Left cardiac atrium (tissue), 4 donors: ENCODE measurements at regions not wholly inside any gene's neighbourhood (a gene's known extent, or its start where the extent isn't known, plus 50 kb on each side); places are given as distances from the start of the nearest gene placed in this dataset.

Source experiments
- ATAC-seq, 2 donors: fragments of 200-7000 bp; cut with Tn5 transposase; one replicate each; pipeline ENCODE4 v1.9.1; 2020; ENCODE audit warnings: mild to moderate bottlenecking in 2 of 2, moderate library complexity in 2 of 2
- DNase-seq: peaks from one replicate; pipeline ENCODE4 v3.0.0-alpha.2; 2020
- intact Hi-C, 2 donors: fragments of 100-400 bp; cut with DNase I; formaldehyde crosslinking; loops; one replicate each; pipeline versions ENCODE4 v1.14.1 to v1.15.1; 2022 to 2023
- donor health status: DM: no; HTN: yes; CAD: no.
- donor health status: DM: no; HTN: yes; CAD: no; lungs with severe emphysema.
- donor health status: DM: yes; HTN: yes; CAD: no.
- donor health status: Dilated cardiomyopathy.

- ATAC-seq (peak in 1 of 2 donors; percentile 59), DNase-seq (no peak)
- intact Hi-C loops, result no loop called here
These were observed 269.8 kb downstream of the S1PR1 start for GRCh38 chr1:101506541-101507164.

GRCh38 chr1:101507547-101507971, 270.7 kb downstream of the S1PR1 start:
- DNase-seq, result no peak
- intact Hi-C loops, result no loop called here
- ATAC-seq, result peak; percentile 27 to 87

- ATAC-seq (no peak), DNase-seq (no peak)
- intact Hi-C loops, result no loop called here
These were observed 272.1 kb downstream of the S1PR1 start for GRCh38 chr1:101508913-101509312.

DNA sequence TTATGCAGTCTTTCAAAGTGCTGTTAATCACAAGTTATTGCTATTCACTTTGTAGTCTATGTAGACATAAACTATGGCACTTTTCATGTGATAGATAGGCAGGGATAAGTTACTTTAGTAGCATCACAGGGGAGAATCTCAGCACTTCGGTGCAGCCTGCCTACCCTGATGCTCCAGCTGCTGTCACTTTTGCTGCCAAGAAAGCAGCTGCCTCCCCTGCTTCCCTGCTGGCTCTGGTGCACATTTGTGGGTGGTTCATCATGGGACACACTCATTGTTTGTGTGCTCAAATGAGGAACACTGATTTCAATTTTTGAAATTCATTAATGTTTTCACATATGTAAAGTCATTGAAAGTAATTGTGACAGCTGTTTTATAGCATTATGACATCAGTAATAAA, 272.6 kb downstream of the S1PR1 start:
- intact Hi-C loops, result no loop called here
- ATAC-seq (no peak), DNase-seq (no peak)

- no peak for ATAC-seq
These were observed 274.5 kb downstream of the S1PR1 start for GRCh38 chr1:101511202-101511891.

DNA sequence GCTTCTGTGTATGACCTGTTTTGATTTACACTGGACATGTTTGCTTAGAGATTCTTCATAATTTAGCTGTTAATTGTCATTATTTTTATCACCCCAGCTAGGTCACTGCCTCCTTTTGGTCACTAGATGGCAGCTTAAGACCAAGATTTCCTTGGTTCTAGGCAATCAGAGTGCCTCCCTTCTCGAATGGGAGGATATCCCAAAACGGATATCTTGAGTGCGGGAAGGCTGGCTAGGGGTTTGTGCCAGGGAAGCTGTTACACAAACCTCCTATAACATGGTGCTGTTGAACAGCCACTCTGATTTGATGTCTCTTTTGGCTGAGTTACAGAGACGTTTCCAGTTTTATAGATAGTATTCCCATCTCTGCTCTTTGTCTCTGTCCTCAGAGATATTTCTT, 283.5 kb downstream of the S1PR1 start:
- DNase-seq (peak; percentile 18), ATAC-seq (peak; percentile 47 to 64)
- intact Hi-C loops, result loop anchor here in 1 of 2 donors (5.0 kb wide), 1 partner anchor 672 kb away; no protein-coding TSS in a partner anchor

More at GRCh38 chr1:101511202-101511891, 274.5 kb downstream of the S1PR1 start:
- intact Hi-C loops, result no loop called here
- DNase-seq, result no peak

DNA sequence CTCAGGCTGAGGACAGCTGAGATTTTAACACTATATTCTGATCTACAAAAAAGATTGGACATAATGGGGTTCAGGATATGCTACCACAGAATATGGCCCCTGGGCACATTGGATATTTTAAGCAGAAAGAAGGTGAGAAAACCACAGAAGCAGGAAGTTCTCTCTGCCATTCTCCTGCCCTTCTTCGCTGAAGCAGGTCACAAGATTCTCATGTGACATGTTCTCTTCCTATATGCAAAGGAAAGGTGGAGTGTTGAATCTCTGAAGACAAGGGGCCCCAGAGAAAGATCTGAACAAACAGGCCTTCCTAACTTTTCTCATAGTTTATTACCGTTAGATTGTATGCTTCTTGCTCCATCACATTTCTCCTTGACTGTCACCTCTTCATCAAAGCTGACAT, 285.7 kb downstream of the S1PR1 start:
- DNase-seq, result no peak
- no peak for ATAC-seq
- intact Hi-C loops, result loop anchor here in 1 of 2 donors (5.0 kb wide), 1 partner anchor 670 kb away; no protein-coding TSS in a partner anchor

DNA sequence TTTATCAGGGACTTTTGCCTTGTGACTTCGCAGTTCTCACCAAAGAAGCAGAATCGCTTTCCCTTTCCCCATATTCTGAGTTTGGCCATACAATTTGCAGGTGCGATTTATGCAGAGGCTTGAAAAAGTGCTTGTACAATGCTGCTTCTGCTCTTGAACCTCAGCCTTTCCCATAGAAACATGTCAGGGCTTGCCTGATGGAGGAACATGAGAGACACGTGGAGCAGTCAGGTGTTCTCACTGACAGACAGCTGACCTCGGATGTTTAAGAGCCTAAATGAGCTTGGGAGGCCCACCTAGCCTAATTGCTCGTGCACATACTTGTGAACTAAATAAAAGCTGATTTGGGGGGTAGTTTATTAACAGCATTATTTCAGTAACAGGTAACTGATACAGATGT, 290.0 kb downstream of the S1PR1 start:
- DNase-seq, result no peak
- ATAC-seq, result no peak
- intact Hi-C loops, result no loop called here

DNA sequence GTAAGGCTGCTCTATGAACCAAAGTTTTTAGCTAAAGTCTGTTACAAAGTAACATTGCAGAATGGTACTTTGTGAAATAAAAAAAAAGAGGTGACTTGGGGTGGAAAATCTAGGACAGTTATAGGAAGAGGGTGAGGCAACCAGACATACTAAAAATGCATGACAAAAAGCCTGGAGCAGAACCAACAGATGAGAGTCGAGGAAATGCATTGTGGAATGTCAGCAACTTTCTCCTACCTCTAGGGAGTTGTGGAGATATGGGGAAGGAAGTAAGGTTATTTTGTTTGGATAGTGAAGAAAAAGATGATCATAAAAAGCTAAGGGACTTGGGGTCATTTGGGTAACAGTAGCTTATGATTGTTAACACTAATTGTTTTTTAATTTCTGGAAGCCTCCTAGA, 295.6 kb downstream of the S1PR1 start:
- intact Hi-C loops, result no loop called here
- no peak for DNase-seq
- no peak for ATAC-seq

DNA sequence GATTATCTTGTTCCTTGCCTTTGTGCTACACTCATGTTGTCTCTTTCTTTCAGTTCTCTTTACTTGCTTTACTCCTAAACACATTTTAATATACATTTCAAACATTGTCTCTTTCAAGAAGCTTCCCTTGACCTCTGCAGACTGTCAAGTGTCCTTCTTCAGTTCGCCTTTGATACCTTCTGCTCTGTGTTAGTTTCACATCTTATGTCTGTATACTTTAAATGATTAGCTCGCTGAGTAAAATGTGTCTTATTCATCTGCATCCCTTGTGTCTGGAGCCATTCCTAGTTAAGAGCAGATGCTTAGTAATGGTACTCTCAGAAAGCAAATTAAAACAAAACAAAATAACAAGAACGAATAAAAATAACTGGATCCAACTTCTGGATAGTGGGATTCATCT, 303.3 kb downstream of the S1PR1 start:
- no peak for DNase-seq
- ATAC-seq, result no peak
- intact Hi-C loops, result no loop called here

- intact Hi-C loops, result no loop called here
- DNase-seq (no peak), ATAC-seq (no peak)
These were observed 310.1 kb downstream of the S1PR1 start for GRCh38 chr1:101546885-101547284.

- no peak for ATAC-seq
- DNase-seq, result no peak
- intact Hi-C loops, result no loop called here
These were observed 310.5 kb downstream of the S1PR1 start for GRCh38 chr1:101547357-101547756.

GRCh38 chr1:101548376-101548775, 311.6 kb downstream of the S1PR1 start:
- no peak for DNase-seq
- intact Hi-C loops, result no loop called here
- no peak for ATAC-seq

DNA sequence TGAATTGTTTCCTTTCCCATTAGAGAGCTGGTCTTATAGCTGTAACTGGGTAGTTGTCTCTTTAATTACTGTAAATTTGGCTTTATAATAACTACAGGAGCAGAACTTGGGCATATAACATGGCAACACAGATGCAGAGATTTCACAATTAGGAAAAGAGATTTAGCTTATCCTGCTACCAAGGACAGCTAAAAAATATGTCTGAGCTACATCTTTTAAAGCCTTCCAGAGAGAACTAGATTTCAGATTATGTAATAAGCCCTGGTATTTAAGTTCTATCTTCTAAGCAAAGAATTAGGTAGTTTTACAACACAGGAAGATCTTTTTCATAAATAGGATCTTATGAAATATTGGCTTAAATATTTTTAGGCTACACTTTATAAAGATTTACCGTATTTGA, 313.8 kb downstream of the S1PR1 start:
- intact Hi-C loops, result no loop called here
- ATAC-seq (no peak), DNase-seq (no peak)

DNA sequence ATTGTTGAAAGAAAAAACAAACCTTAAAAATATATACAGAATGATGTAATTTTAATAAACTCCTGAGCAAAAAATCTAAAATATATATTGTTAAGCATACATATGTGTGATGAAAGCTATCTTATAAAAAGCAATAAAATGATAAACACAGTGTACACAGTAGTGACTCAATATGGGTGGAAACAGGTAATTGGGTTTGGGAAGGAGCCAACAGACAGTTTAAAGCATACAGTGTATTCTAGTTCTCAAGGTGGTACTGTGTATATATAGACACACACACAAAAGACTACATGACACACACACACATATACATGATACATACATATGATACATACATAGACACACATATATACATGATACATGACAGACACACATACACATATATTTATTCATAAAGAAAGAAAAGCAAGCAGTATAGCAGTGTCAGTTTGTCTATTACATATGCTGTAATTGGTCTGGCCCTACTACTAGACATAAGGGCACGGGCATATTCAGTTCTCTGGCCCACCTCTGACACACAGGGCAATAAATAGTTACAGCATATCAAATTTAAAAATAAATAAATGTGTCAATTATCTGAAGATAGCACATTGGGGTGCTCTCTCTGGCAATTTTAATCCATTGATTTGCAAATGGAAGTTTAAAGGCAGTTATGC, 330.2 kb downstream of the S1PR1 start:
- intact Hi-C loops, result no loop called here
- no peak for ATAC-seq
- DNase-seq, result no peak

GRCh38 chr1:101567582-101568189, 330.9 kb downstream of the S1PR1 start:
- ATAC-seq (no peak), DNase-seq (peak; percentile 22)
- intact Hi-C loops, result no loop called here

- DNase-seq (peak; percentile 65), ATAC-seq (peak; percentile 55 to 57)
- intact Hi-C loops, result no loop called here
These were observed 350.9 kb downstream of the S1PR1 start for GRCh38 chr1:101587741-101588140.

DNA sequence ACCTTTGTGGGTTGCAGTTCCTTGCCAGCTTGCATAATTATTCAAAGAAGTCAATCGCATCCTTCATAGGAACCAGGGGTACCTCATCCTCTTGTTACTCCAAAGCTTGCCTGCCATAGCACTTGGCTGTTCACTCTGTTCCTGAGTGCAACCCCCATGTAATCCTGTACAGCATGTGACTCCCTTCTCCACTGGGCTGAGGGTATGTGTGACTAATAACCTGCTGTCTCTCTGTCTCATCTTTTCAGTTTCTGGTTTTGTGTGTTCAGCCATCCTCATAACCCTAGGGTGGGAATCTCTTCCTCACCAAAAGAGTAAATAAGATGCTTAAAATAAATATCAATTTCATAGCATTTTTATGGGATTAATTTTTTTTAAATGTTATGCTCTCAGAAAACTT, 351.9 kb downstream of the S1PR1 start:
- no peak for DNase-seq
- intact Hi-C loops, result no loop called here
- peak in 1 of 2 donors; percentile 26 for ATAC-seq

DNA sequence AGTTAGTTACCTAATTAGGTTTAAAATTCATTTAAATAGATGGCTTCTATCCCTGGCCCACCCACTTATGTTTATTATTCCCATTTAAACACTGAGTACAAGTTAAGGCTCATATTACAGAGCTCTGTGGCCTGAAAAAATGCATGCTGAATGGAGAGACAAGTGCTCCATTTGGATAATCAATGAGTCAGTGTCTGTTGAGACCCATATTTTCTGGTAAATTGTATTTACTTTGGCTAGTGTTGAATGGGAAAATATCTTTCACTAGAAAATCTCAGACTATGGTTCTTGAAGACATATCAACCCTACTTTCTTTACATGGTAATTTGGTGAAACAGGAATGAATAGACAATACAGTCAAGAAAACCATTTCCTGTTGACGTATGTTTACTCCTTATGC, 356.0 kb downstream of the S1PR1 start:
- ATAC-seq (peak in 1 of 2 donors; percentile 25), DNase-seq (no peak)
- intact Hi-C loops, result no loop called here

GRCh38 chr1:101595881-101596374, 359.1 kb downstream of the S1PR1 start:
- no peak for DNase-seq
- intact Hi-C loops, result no loop called here
- no peak for ATAC-seq
